Liver (tissue), 8 donors: ENCODE measurements at regions not wholly inside any gene's neighbourhood (a gene's known extent, or its start where the extent isn't known, plus 50 kb on each side); places are given as distances from the start of the nearest gene placed in this dataset.
A peak's percentile ranks its signal among the peaks of the same experiment; 100 is the strongest.

Source experiments
- DNase-seq: peaks from one replicate; pipeline ENCODE4 v3.0.0-alpha.2; 2017; ENCODE audit warnings: low spot score
- H3K27ac ChIP-seq, 2 donors: one replicate each; pipeline ENCODE4 v1.7.0; 2013; ENCODE audit warnings: inconsistent platforms in 2 of 2, low read length in 2 of 2, control low read depth in 1 of 2, low read depth in 1 of 2, mild to moderate bottlenecking in 1 of 2
- H3K27me3 ChIP-seq, 4 donors: one replicate each; pipeline versions ENCODE4 v1.6.1 to v1.7.0; 2013; ENCODE audit warnings: low read length in 3 of 4, inconsistent platforms in 1 of 4, mild to moderate bottlenecking in 1 of 4, moderate library complexity in 1 of 4; ENCODE audit not compliant: control insufficient read depth in 4 of 4, insufficient read depth in 4 of 4
- H3K36me3 ChIP-seq, 4 donors: one replicate each; pipeline versions ENCODE4 v1.6.1 to v1.7.0; 2013; ENCODE audit warnings: low read length in 3 of 4, mild to moderate bottlenecking in 3 of 4, low read depth in 1 of 4, moderate library complexity in 1 of 4; ENCODE audit not compliant: control insufficient read depth in 4 of 4, insufficient read depth in 3 of 4
- H3K4me1 ChIP-seq, 4 donors: one replicate each; pipeline versions ENCODE4 v1.6.1 to v1.7.0; 2013; ENCODE audit warnings: low read length in 3 of 4, mild to moderate bottlenecking in 3 of 4, moderate library complexity in 1 of 4; ENCODE audit not compliant: control insufficient read depth in 4 of 4, insufficient read depth in 4 of 4
- H3K4me3 ChIP-seq, 3 donors: one replicate each; pipeline versions ENCODE4 v1.6.1 to v1.7.0; 2013; ENCODE audit warnings: low read length in 3 of 3, control low read depth in 1 of 3, low read depth in 1 of 3, mild to moderate bottlenecking in 1 of 3
- H3K9ac ChIP-seq, 2 donors: one replicate each; pipeline ENCODE4 v1.7.0; 2013; ENCODE audit warnings: low read length in 2 of 2, mild to moderate bottlenecking in 2 of 2, moderate library complexity in 2 of 2, control low read depth in 1 of 2, low read depth in 1 of 2
- H3K9me3 ChIP-seq, 4 donors: one replicate each; pipeline versions ENCODE4 v1.6.1 to v1.7.0; 2013; ENCODE audit warnings: low read length in 3 of 4; ENCODE audit not compliant: control insufficient read depth in 4 of 4
- EGR1 ChIP-seq, 2 donors: IDR thresholded peaks; 2 replicates each; pipeline ENCODE4 v1.6.1; 2016 to 2018; ENCODE audit warnings: antibody characterized with exemption in 2 of 2, low read depth in 2 of 2
- FOXA1 ChIP-seq: IDR thresholded peaks from 2 replicates; pipeline ENCODE4 v1.6.1; 2016; ENCODE audit warnings: antibody characterized with exemption
- FOXA2 ChIP-seq: IDR thresholded peaks from 2 replicates; pipeline ENCODE4 v1.6.1; 2016; ENCODE audit warnings: antibody characterized with exemption
- HNF4A ChIP-seq, 2 donors: conservative IDR thresholded peaks; 2 replicates each; pipeline ENCODE4 v1.6.1; 2016; ENCODE audit warnings: antibody characterized with exemption in 2 of 2, mild to moderate bottlenecking in 2 of 2
- HNF4G ChIP-seq: IDR thresholded peaks from 2 replicates; pipeline ENCODE4 v1.6.1; 2016; ENCODE audit warnings: antibody characterized with exemption
- NR2F2 ChIP-seq: IDR thresholded peaks from 2 replicates; pipeline ENCODE4 v1.6.1; 2016; ENCODE audit warnings: antibody characterized with exemption
- RAD21 ChIP-seq, 2 donors: IDR thresholded peaks; 2 replicates each; pipeline ENCODE4 v1.6.1; 2016; ENCODE audit warnings: antibody characterized with exemption in 2 of 2, mild to moderate bottlenecking in 2 of 2
- RXRA ChIP-seq, 2 donors: IDR thresholded peaks; 2 replicates each; pipeline ENCODE4 v1.6.1; 2017 to 2018; ENCODE audit warnings: antibody characterized with exemption in 2 of 2, mild to moderate bottlenecking in 1 of 2
- SP1 ChIP-seq: IDR thresholded peaks from 2 replicates; pipeline ENCODE4 v1.6.1; 2018; ENCODE audit warnings: antibody characterized with exemption, mild to moderate bottlenecking
- TAF1 ChIP-seq: conservative IDR thresholded peaks from 2 replicates; pipeline ENCODE4 v1.6.1; 2016; ENCODE audit warnings: antibody characterized with exemption, mild to moderate bottlenecking
- YY1 ChIP-seq: IDR thresholded peaks from 2 replicates; pipeline ENCODE4 v1.6.1; 2016; ENCODE audit warnings: antibody characterized with exemption, mild to moderate bottlenecking
- WGBS: extraction: QIAGEN DNeasy Blood & Tissue Kit; methylation state at CpG from one replicate; pipeline ENCODE4 v1.1.7; 2013; 5-methylcytosine and 5-hydroxymethylcytosine counted together
- TF ChIP-seq, protein P1 (sequence below): IDR thresholded peaks from 2 replicates; pipeline ENCODE4 v1.6.1; 2016; ENCODE audit warnings: antibody characterized with exemption
- TF ChIP-seq, protein P2 (sequence below): fragments of 150-350 bp; IDR thresholded peaks from 2 replicates; pipeline ENCODE4 v1.5.1; 2017; ENCODE audit warnings: improper control_type of control experiment, low read depth, low read length; ENCODE audit not compliant: missing input control
- TF ChIP-seq, protein P3 (sequence below): IDR thresholded peaks from 2 replicates; pipeline ENCODE4 v1.6.1; 2016; ENCODE audit warnings: antibody characterized with exemption
- TF ChIP-seq, protein P4 (sequence below): IDR thresholded peaks from 2 replicates; pipeline ENCODE4 v1.6.1; 2016; ENCODE audit warnings: antibody characterized with exemption
- donor health status: healthy.
- donor health status: healthy.
- donor health status: healthy.
- donor health status: healthy.
- donor health status: healthy.

DNA sequence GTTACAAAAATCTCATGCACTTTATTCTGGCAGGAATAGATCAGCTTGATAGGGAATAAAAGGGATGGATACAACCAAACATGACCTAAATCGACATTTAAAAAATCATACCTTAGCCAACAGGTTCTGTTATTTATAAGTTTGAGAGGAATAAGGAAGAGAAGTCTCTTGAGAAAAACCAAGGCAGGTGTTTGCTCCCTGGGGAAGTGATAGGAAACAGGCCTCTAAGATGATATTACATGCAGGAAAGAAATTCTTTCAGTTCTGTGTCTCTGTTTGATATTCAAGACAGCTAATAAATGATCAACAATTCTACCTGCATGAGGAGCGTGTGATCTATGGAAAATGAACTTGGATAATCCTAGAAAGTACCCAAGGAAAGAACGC, 184.8 kb upstream of the ZEB2 start:
- Histone ChIP-seq H3K27me3 (no peaks in the 10 kb centered on the region), H3K27ac (no peak overlapping the region), H3K4me3 (no peak overlapping the region), H3K9me3 (no peaks in the 10 kb centered on the region), H3K36me3 (no peaks in the 10 kb centered on the region), H3K9ac (no peak overlapping the region), H3K4me1 (no peaks in the 10 kb centered on the region)
- no peak for DNase-seq
- TF ChIP-seq, protein P1, sequence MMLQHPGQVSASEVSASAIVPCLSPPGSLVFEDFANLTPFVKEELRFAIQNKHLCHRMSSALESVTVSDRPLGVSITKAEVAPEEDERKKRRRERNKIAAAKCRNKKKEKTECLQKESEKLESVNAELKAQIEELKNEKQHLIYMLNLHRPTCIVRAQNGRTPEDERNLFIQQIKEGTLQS, result no peak
- WGBS, result 80% methylated on average over 3 of the region's 3 CpGs

DNA sequence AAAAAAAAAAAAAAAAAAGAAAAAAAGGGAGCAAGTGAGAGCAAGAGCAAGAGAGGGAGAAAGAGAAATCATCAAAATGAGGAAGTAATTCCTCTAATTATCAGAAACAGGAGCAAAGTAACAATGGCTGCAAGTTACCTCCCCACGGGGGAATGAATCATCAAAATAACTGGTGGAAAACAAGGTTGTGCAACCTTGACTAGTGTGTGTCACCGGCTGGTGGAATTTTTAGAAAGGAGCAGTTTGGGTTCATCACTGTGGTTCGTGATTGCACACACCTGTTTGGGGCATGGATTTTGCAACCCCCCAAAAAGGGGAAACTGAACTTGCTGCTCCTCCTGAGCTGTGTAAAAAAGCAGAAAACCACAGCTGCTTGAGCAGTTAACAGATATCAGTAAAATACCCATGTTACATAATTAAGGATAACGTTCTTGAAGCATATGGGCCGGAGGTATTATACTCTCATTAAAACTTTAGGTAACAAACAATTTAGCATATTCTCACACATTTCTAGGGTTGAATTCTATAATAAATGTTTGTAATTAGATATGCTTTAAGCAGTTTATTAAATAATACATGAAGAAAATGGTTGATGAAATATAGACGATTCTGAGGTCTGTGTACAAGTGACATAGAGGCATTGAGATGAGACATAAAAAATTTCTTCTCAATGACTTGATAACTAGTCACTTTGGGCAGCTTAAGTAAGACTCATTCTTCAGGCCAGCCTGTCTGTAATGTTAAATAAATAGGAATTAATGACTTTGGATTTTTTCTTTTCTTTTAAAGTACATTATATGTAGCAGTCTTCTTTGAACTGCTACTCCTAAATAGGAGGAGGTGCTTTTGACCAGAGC, 184.2 kb upstream of the ZEB2 start:
- Histone ChIP-seq H3K36me3 (no peaks in the 10 kb centered on the region), H3K4me1 (no peaks in the 10 kb centered on the region), H3K27ac (no peak overlapping the region), H3K9ac (no peak overlapping the region), H3K4me3 (no peak overlapping the region), H3K27me3 (no peaks in the 10 kb centered on the region), H3K9me3 (no peaks in the 10 kb centered on the region)
- TF ChIP-seq, protein P2, sequence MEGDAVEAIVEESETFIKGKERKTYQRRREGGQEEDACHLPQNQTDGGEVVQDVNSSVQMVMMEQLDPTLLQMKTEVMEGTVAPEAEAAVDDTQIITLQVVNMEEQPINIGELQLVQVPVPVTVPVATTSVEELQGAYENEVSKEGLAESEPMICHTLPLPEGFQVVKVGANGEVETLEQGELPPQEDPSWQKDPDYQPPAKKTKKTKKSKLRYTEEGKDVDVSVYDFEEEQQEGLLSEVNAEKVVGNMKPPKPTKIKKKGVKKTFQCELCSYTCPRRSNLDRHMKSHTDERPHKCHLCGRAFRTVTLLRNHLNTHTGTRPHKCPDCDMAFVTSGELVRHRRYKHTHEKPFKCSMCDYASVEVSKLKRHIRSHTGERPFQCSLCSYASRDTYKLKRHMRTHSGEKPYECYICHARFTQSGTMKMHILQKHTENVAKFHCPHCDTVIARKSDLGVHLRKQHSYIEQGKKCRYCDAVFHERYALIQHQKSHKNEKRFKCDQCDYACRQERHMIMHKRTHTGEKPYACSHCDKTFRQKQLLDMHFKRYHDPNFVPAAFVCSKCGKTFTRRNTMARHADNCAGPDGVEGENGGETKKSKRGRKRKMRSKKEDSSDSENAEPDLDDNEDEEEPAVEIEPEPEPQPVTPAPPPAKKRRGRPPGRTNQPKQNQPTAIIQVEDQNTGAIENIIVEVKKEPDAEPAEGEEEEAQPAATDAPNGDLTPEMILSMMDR, result no peak
- TF ChIP-seq TAF1 (no peak), RAD21 (IDR thresholded peaks at IDR 0.05) (peak in 1 of 2 donors; percentile 12)
- 69% methylated on average over 6 of the region's 6 CpGs for WGBS
- no peak for DNase-seq

DNA sequence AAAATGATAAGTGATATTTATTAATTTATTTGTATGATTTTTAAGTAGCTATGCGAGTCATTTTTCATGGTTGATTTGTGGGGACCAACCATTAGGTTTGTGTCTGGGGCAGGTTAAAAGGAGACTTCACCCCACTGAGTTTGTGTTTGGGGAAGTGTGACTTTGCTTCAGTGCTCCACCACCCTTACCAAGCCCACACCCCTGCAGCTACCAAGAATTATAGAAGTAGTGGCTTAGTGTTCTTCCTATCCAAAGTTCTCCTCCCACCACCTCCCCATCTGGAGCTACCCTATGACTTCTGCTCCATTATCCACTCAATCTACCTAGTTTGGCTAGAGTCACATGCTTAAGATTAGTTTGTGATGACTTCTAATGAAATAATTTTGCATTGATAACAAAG, 182.1 kb upstream of the ZEB2 start:
- Histone ChIP-seq H3K36me3 (no peaks in the 10 kb centered on the region), H3K4me1 (no peaks in the 10 kb centered on the region), H3K9ac (no peak overlapping the region), H3K9me3 (no peaks in the 10 kb centered on the region), H3K4me3 (no peak overlapping the region), H3K27me3 (peaks cover 0 to 3% (median 0%) of the 10 kb centered on the region in 4 donors), H3K27ac (no peak overlapping the region)
- no peak for DNase-seq
- 80% methylated on average over 1 of the region's 1 CpG for WGBS
- no peak for TF ChIP-seq TAF1
- no peak for TF ChIP-seq RXRA (IDR thresholded peaks at IDR 0.05)
- TF ChIP-seq, protein P2, result no peak
- no peak for TF ChIP-seq HNF4A (conservative IDR thresholded peaks at IDR 0.05)
- no peak for TF ChIP-seq FOXA1
- TF ChIP-seq, protein P3, sequence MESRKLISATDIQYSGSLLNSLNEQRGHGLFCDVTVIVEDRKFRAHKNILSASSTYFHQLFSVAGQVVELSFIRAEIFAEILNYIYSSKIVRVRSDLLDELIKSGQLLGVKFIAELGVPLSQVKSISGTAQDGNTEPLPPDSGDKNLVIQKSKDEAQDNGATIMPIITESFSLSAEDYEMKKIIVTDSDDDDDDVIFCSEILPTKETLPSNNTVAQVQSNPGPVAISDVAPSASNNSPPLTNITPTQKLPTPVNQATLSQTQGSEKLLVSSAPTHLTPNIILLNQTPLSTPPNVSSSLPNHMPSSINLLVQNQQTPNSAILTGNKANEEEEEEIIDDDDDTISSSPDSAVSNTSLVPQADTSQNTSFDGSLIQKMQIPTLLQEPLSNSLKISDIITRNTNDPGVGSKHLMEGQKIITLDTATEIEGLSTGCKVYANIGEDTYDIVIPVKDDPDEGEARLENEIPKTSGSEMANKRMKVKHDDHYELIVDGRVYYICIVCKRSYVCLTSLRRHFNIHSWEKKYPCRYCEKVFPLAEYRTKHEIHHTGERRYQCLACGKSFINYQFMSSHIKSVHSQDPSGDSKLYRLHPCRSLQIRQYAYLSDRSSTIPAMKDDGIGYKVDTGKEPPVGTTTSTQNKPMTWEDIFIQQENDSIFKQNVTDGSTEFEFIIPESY, result no peak
- no peak for TF ChIP-seq EGR1 (IDR thresholded peaks at IDR 0.05; ENCODE audit: low read depth in 2 of 2)
- TF ChIP-seq FOXA2, result no peak
- TF ChIP-seq SP1, result no peak
- TF ChIP-seq NR2F2, result no peak
- TF ChIP-seq, protein P1, result no peak
- TF ChIP-seq, protein P4, sequence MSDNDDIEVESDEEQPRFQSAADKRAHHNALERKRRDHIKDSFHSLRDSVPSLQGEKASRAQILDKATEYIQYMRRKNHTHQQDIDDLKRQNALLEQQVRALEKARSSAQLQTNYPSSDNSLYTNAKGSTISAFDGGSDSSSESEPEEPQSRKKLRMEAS, result no peak
- TF ChIP-seq YY1, result no peak
- no peak for TF ChIP-seq HNF4G
